HUES48 (cell line): ENCODE measurements at regions not wholly inside any gene's neighbourhood (a gene's known extent, or its start where the extent isn't known, plus 50 kb on each side); places are given as distances from the start of the nearest gene placed in this dataset.

Experiments
- H3K27ac ChIP-seq: one replicate; pipeline ENCODE4 v1.7.0; 2013; ENCODE audit warnings: low read depth, low read length, inconsistent platforms
- H3K27me3 ChIP-seq: 2 replicates; pipeline ENCODE4 v1.6.1; 2013; ENCODE audit warnings: mild to moderate bottlenecking, low read length; ENCODE audit not compliant: control insufficient read depth, insufficient read depth
- H3K36me3 ChIP-seq: 2 replicates; pipeline ENCODE4 v1.6.1; 2013; ENCODE audit warnings: low read length; ENCODE audit not compliant: control insufficient read depth, insufficient read depth
- H3K4me1 ChIP-seq: 2 replicates; pipeline ENCODE4 v1.6.1; 2013; ENCODE audit warnings: mild to moderate bottlenecking, low read length; ENCODE audit not compliant: control insufficient read depth, insufficient read depth
- H3K4me3 ChIP-seq: 2 replicates; pipeline ENCODE4 v1.5.1; 2013; ENCODE audit warnings: mild to moderate bottlenecking, low read depth, low read length
- H3K9ac ChIP-seq: 2 replicates; pipeline ENCODE4 v1.6.1; 2013; ENCODE audit warnings: mild to moderate bottlenecking, low read depth, low read length, moderate library complexity
- H3K9me3 ChIP-seq: 2 replicates; pipeline ENCODE4 v1.6.1; 2013; ENCODE audit warnings: low read length; ENCODE audit not compliant: control insufficient read depth, insufficient read depth

- Histone ChIP-seq H3K4me3 (no peak overlapping the region), H3K27me3 (no peaks in the 10 kb centered on the region), H3K4me1 (no peaks in the 10 kb centered on the region), H3K9ac (no peak overlapping the region), H3K27ac (no peak overlapping the region), H3K36me3 (no peaks in the 10 kb centered on the region), H3K9me3 (no peaks in the 10 kb centered on the region; the same call in none of the 2 replicates)
These were observed 1063.3 kb downstream of the BCL11A start for GRCh38 chr2:59490192-59490591.

DNA sequence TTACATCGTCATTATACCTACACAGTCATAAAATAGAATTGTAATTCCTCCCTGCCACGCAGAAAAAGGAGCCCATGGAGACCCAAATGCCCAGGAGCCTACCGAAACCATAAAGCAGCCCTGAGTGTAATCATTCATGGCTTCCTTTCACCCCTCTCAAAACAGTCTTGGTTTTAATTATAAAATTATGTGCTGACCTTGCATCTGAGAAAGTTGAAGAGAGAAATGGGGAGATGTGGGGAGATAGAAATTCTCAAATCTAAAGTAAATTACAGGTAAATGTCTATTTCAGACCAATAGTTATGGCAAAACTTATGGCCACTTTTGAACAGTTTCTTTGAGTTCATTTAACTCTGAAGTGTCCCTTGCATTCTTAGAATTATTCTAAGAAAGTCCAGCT, 1068.8 kb downstream of the BCL11A start:
- Histone ChIP-seq H3K9ac (no peak overlapping the region), H3K27ac (no peak overlapping the region), H3K4me1 (no peaks in the 10 kb centered on the region), H3K27me3 (no peaks in the 10 kb centered on the region), H3K9me3 (no peaks in the 10 kb centered on the region), H3K4me3 (no peak overlapping the region), H3K36me3 (no peaks in the 10 kb centered on the region)

GRCh38 chr2:59463426-59463825, 1090.0 kb downstream of the BCL11A start:
- H3K27me3 ChIP-seq: no peaks in the 10 kb centered on the region
- no peak overlapping the region for H3K9ac ChIP-seq
- peaks cover 18% of the 10 kb centered on the region for H3K4me1 ChIP-seq
- no peak overlapping the region for H3K27ac ChIP-seq
- no peaks in the 10 kb centered on the region for H3K36me3 ChIP-seq
- no peak overlapping the region for H3K4me3 ChIP-seq
- H3K9me3 ChIP-seq: no peaks in the 10 kb centered on the region

DNA sequence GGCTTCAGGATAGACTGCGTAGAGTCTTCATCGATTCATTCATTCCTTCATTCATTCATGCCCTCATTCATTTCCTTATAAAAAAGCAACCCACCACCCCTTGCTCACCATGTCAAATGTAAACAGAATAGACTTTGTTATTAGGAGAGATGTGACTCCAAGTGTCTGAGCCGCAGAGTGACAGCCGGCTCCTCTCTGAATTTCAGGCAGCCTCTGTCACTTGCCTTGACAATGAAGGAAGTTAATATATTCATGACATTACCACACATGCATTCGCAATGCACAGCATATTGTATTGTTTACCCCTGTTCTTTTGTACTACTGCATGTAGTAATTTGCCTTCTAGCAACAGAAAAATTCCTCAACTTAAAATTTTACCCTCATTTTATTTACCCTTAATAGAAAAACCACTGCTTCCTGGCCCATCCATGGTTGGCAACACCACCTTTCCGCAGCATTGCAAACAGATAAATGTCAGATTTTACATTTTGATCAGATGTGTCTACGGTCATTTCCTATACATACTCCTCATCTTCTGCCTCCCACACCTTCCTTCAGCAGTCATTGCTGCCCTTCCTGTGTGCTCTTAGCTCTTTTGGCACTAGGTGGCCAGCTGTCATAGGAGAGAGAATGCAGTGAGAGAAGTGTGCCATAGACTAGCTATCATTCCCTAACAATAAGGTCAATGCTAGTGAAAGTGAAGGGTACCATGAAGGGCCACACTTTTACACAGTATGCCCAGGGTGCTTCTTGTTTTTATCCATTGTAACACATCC, 1090.8 kb downstream of the BCL11A start:
- H3K9ac ChIP-seq: no peak overlapping the region
- H3K4me1 ChIP-seq: peaks cover 18% of the 10 kb centered on the region
- no peaks in the 10 kb centered on the region for H3K36me3 ChIP-seq
- no peaks in the 10 kb centered on the region for H3K27me3 ChIP-seq
- no peak overlapping the region for H3K4me3 ChIP-seq
- no peak overlapping the region for H3K27ac ChIP-seq
- H3K9me3 ChIP-seq: no peaks in the 10 kb centered on the region

DNA sequence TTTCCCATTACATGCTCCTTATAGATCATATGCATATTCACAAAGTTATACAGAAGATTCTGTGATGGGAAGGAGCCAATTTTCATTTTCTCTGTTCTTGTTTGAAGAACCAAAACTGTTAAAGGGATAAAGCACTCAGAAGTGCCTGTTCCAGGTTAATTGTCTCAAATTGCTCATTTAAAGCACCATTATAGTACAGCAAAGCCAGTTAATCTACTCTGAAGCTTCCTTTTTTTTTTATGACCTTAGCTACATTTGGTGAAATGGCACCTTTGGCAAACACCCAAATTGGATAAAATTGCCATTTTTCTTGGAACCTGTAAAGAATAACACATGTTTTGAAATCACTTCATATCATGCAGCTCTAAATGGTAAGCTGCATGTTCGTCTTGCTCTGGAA, 1092.3 kb downstream of the BCL11A start:
- Histone ChIP-seq H3K4me3 (no peak overlapping the region), H3K27me3 (no peaks in the 10 kb centered on the region), H3K9ac (no peak overlapping the region), H3K36me3 (no peaks in the 10 kb centered on the region), H3K27ac (no peak overlapping the region), H3K9me3 (no peaks in the 10 kb centered on the region), H3K4me1 (peaks cover 18% of the 10 kb centered on the region)

- H3K36me3 ChIP-seq: no peaks in the 10 kb centered on the region
These were observed 1094.7 kb downstream of the BCL11A start for GRCh38 chr2:59458800-59459199.

GRCh38 chr2:59456285-59456684, 1097.2 kb downstream of the BCL11A start:
- Histone ChIP-seq H3K9me3 (no peaks in the 10 kb centered on the region), H3K27me3 (no peaks in the 10 kb centered on the region), H3K4me1 (no peaks in the 10 kb centered on the region), H3K4me3 (no peak overlapping the region), H3K9ac (no peak overlapping the region), H3K27ac (no peak overlapping the region), H3K36me3 (no peaks in the 10 kb centered on the region)

More at GRCh38 chr2:59458800-59459199, 1094.7 kb downstream of the BCL11A start:
- H3K27me3 ChIP-seq: no peaks in the 10 kb centered on the region
- H3K9ac ChIP-seq: no peak overlapping the region
- H3K27ac ChIP-seq: no peak overlapping the region
- H3K4me1 ChIP-seq: peaks cover 14% of the 10 kb centered on the region
- no peak overlapping the region for H3K4me3 ChIP-seq
- H3K9me3 ChIP-seq: no peaks in the 10 kb centered on the region

DNA sequence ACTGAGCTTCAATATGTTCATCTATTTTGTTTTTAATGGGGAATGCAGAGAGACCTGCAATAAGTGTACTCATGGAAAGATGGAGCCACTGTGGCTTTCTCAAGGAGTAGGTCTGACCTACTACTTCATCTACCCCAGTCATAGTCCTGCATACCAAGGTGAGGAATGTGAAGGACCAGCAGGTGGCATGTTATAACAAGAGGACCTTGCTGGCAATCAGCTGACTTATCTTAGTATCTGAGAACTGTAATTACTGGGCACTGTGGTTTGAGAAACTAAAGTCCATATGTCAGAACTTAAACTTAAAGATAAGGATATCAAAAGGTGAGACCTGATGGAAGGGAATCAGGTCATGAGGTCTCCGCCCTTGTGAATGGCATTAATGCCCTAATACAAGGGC, 1104.2 kb downstream of the BCL11A start:
- H3K4me3 ChIP-seq: no peak overlapping the region
- no peaks in the 10 kb centered on the region for H3K27me3 ChIP-seq
- no peak overlapping the region for H3K27ac ChIP-seq
- H3K9ac ChIP-seq: no peak overlapping the region
- no peaks in the 10 kb centered on the region for H3K4me1 ChIP-seq
- H3K9me3 ChIP-seq: no peaks in the 10 kb centered on the region
- no peaks in the 10 kb centered on the region for H3K36me3 ChIP-seq

DNA sequence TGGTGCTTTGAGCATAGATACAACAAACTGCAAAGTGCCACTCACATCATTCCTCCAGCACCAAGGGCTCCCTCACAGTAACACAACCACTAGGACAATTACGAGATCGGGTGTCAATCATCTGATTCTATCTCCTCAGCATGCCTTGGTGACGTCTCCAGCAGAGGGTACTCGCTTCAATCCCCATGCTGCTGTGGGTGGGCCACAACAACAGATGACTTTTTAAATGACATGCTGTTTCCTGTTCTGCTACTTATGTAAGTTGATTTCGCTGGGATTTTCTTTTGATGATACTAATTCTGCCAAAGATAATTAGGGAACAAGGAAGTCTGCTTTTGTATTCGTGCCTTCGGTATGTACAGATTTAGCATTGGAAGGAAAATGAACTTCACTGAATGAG, 1113.0 kb downstream of the BCL11A start:
- Histone ChIP-seq H3K4me1 (0 out of 2 replicates have a peak, but pooled peaks cover under 1% of the 10 kb centered on the region), H3K27me3 (no peaks in the 10 kb centered on the region), H3K27ac (no peak overlapping the region), H3K9ac (no peak overlapping the region), H3K9me3 (no peaks in the 10 kb centered on the region), H3K36me3 (no peaks in the 10 kb centered on the region), H3K4me3 (no peak overlapping the region)

DNA sequence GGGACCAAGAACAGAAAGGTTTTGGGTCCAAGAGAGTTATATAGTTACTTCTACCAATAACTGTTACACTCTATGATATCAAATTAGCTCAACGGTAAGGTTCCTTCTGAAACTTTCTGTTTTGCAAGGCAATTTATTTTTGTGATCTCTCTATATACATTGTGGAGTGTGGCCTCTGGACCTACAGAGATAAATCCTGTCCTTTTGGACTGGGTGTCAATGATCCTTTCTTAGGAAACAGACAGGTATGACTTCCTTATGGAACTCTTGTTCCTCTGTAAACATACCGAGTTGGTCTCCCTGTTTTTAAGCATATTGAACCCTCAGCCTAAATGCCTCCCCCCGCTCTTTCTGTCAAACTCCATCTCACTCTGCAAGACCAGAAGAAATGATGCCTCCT, 1117.8 kb downstream of the BCL11A start:
- Histone ChIP-seq H3K4me3 (no peak overlapping the region), H3K9ac (no peak overlapping the region), H3K36me3 (no peaks in the 10 kb centered on the region), H3K9me3 (peaks cover 3% of the 10 kb centered on the region; the same call in 1 of the 2 replicates), H3K4me1 (peaks cover 6% of the 10 kb centered on the region; the same call in 1 of the 2 replicates), H3K27ac (no peak overlapping the region), H3K27me3 (no peaks in the 10 kb centered on the region)

GRCh38 chr2:59428940-59429339, 1124.5 kb downstream of the BCL11A start:
- Histone ChIP-seq H3K9me3 (peaks cover 3% of the 10 kb centered on the region; the same call in 1 of the 2 replicates), H3K27me3 (no peaks in the 10 kb centered on the region), H3K27ac (no peak overlapping the region), H3K4me1 (peaks cover 4% of the 10 kb centered on the region), H3K9ac (no peak overlapping the region), H3K36me3 (no peaks in the 10 kb centered on the region), H3K4me3 (no peak overlapping the region)
